DMS 273 (cell line): ENCODE measurements at regions not wholly inside any gene's neighbourhood (a gene's known extent, or its start where the extent isn't known, plus 50 kb on each side); places are given as distances from the start of the nearest gene placed in this dataset.

Experiments used
- DNase-seq: peaks from one replicate; lab custom pipeline; 2025; ENCODE audit not compliant: unreplicated experiment; lab: John Stamatoyannopoulos, UW

GRCh38 chr12:132408626-132409494 is 79.5 kb upstream of the GALNT9 start:
- DNase-seq, result no peak

- DNase-seq, result peak; percentile 50
Observed at GRCh38 chr12:132407992-132408391, 78.6 kb upstream of the GALNT9 start.

GRCh38 chr12:132407451-132407961 is 78.1 kb upstream of the GALNT9 start:
- peak; percentile 64 for DNase-seq

- no peak for DNase-seq
Observed at GRCh38 chr12:132406493-132407450, 77.4 kb upstream of the GALNT9 start.

- DNase-seq, result no peak
Observed at GRCh38 chr12:132405742-132406251, 76.4 kb upstream of the GALNT9 start.

- no peak for DNase-seq
Observed at GRCh38 chr12:132404951-132405741, 75.8 kb upstream of the GALNT9 start.

- no peak for DNase-seq
Observed at GRCh38 chr12:132404435-132404855, 75.1 kb upstream of the GALNT9 start.

- DNase-seq, result no peak
Observed at GRCh38 chr12:132403636-132404434, 74.4 kb upstream of the GALNT9 start.

- DNase-seq, result no peak
Observed at GRCh38 chr12:132402831-132403416, 73.5 kb upstream of the GALNT9 start.

GRCh38 chr12:132401982-132402381 is 72.6 kb upstream of the GALNT9 start:
- DNase-seq, result no peak

- peak; percentile 71 for DNase-seq
Observed at GRCh38 chr12:132400011-132400641, 70.7 kb upstream of the GALNT9 start.

GRCh38 chr12:132399092-132400010 is 70.0 kb upstream of the GALNT9 start:
- DNase-seq, result peak; percentile 47

GRCh38 chr12:132398386-132398991 is 69.1 kb upstream of the GALNT9 start:
- peak; percentile 39 for DNase-seq

- DNase-seq, result no peak
Observed at GRCh38 chr12:132397934-132398385, 68.6 kb upstream of the GALNT9 start.

GRCh38 chr12:132397152-132397933 is 68.0 kb upstream of the GALNT9 start:
- DNase-seq, result no peak

GRCh38 chr12:132396657-132397056 is 67.3 kb upstream of the GALNT9 start:
- DNase-seq, result no peak
